GM18519 (cell line): ENCODE measurements at regions not wholly inside any gene's neighbourhood (a gene's known extent, or its start where the extent isn't known, plus 50 kb on each side); places are given as distances from the start of the nearest gene placed in this dataset.

Source experiments
- ATAC-seq: cut with Tn5 transposase; IDR thresholded peaks from one replicate; pipeline ENCODE4 v1.9.1; 2021; ENCODE audit warnings: mild to moderate bottlenecking, moderate library complexity; ENCODE audit not compliant: unreplicated experiment, low FRiP score

DNA sequence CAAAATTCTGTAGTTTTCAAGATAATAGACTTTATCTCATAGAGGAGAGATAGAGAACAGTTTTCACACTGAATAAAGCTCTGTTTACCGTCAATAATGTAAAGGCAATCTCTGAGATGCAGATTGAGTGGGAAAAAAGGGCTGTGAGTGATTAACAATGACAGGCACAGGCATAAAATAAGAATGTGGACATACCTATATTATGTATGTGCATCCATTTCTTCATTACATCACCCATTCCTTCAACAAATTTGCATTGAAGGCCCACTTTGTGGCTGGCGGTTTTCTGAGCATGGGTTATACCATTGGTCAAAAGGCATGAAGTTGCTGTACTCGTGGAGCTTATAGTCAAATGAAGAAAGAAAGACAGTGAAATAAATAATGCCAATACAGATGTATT is 1431.0 kb downstream of the AACS start:
- no peak for ATAC-seq

DNA sequence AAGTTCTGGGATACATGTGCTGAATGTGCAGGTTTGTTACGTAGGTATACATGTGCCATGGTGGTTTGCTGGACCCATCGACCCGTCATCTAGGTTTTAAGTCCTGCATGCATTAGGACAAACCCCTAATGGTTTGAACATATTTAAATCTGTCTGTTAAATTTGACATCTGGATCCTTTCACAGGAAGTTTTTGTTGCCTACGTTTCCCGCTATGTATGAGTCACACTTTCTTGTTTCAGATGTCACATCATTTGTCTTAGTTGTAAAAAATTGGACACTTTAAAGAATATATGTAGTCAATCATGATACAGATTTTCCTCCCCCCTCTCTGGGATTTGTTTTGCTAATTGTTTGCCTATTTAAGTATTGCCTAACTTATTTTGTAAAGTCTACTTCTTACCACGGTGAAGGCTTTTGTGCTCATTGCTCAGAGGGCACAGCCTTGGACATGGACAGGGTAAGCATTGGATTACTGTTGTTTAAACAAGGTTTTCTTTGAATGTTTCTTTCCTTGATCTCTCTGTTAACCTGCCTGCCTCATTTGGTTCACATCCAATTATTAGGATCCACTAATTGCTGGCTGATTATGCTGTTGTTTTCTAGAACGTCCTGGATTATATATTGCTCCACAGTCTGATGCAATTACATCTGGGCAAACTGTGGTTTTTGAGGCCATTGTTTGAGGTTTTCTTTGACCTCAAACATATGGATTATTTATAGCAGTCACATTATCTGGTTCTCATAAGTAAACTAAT is 1441.4 kb downstream of the AACS start:
- no peak for ATAC-seq

DNA sequence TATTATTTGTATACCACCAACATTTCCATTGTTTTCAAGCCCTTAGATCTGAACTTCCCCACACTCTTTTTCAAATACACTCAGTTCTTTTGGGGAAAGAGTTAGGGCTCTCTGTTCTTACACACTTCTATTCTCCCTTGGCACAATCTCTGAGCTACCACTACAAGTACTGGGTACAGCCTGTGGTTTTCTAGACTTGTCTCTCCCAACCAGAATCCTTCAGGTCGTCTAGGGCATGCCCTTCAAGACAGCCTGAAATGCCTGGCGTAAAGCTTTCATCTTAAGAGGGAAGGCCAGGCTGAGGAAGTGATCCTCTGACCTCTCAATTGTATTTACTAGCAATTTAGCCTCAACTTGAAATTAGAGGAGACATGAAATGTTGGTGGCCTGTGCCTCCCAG is 1442.0 kb downstream of the AACS start:
- no peak for ATAC-seq

DNA sequence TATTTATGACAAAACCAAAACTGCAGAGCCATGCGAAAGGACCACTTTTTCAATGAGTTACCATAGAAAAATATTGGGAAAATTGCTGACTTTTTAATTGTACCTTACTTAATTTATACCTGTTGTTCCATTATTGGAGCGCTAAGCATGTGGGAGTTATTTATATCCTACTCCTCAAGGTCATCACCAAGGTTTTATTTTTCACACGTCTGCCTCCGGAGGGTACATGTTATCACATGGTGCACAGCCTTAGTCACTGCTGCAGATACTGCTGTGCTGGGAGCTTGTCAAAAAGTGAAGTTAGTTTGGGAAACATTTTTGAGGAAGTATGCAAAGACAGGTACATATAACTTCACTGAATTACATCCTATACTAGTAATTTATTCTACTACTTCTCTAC is 1444.3 kb downstream of the AACS start:
- no peak for ATAC-seq

DNA sequence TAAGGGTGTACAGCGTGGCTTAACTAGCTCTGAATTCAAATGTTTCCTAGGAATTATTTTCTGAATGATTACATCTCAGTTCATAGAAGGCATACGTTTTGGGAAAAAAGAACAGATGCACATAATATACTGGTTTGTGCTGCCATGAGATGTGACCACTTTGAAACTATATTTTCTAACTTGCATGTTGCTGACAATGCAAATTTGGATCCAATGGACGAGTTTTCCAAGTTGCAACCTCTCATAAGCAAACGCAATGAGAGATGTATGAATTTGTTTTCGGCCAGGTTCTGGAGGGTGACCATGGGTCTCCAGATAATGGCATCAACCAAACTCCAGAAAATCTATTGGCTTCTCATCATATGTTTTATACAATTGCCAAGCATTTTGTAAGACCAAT is 1445.4 kb downstream of the AACS start:
- ATAC-seq, result no peak

DNA sequence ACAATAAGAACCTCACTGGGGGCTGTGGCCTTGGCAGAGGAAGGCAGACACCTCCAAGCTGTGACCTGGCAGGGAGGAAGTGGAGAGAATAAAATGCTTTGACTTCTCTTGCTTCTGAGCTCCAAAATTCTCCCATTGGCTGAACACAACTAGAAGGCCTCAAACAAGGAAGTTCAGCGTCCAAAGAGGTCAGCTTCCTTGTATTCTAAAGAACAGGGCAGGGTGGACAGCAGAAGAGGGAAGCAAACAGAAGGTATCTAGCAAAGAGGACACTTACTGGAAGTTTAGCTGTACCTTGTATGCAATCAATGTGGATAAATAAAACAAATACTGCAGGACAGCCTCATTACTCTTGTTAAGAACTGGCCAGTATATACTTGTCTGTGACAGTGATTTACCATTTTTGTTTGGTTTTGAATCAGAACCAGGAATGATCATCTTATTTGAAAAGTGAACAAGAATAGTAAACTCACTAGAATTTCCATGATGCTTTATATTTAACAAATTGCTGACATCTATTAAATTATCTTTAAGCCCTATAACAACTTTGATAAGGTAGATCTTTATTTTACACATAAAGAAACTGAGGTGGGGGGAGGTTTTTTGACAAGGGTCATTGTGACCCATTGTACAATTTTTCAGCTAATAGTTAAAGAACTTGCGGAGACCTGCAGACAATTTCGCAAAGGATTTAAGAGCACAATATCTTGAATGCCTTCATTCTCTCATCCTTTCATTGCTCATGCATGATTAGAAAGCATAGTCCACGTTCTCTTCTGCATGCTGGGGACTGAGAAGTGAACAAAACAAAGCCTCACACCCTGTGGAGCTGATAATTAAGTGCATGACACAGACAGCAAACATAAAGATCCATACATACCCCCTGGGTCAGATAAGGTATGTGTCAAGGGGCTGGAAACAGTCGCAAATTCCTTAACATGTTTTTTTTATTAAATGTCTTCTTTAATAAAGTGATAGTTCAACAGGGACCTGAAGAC is 1448.0 kb downstream of the AACS start:
- no peak for ATAC-seq

DNA sequence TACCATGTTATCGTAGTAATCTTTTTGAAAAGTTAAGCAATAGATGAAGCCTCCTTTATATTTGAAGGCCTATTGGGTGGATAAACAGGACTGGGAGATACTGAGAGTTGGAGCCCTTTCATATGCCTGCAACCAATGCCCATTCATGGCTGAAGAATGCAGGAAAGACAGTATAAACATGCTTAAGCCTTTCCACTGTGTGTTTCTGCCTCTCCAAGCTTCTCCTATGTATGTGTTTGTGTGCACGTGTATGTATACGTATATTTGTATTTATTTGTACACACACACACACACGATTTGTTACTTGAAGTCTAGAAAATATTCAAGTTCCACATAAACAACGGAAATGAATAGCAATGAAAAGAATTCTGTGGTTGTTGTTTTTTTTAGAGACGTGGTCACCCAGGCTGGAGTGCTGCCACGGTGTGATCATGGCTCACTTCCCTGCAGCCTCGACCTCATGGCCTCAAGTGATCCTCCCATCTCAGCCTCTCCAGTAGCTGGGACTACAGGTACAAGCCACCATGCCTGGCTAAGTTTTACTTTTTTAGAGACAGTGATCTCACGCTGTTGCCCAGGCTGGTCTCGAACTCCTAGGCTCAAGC is 1453.5 kb downstream of the AACS start:
- ATAC-seq, result no peak

DNA sequence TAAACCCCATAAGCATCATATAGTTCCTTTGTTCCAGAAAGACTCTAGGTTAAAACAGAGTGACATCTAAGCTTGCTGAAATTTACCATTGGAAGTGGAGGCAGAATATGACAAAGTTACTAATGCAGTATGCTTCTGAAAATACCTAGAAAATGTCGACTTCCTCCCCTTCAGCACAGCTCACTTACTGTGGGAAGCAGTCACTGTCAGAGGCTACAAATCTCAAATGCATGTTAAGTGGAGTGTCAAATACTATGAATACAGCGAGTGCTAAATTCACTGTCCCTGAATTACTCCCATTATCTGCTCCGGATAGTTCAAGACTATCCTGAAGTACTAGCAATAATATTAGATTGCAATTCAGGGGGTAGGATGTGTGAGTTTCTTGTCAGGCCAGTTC is 1454.6 kb downstream of the AACS start:
- no peak for ATAC-seq

DNA sequence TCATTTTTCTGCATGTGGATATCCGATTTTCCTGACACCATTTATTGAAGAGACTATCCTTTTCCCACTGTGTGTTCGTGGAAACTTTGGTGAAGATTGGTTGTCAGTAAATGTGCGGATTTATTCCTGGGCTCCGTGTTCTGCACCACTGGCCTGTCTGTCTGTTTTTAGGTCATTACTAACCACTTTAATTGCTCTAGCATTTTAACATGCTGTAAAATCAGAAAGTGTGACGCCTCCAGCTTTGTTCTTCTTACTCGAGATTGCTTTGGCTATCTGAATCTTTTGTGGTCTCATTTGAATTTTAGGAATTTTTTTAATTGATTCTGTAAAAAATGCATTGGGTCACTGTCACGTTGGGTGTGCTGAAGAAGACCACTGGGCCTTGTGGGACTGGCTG is 1458.7 kb downstream of the AACS start:
- ATAC-seq, result no peak

DNA sequence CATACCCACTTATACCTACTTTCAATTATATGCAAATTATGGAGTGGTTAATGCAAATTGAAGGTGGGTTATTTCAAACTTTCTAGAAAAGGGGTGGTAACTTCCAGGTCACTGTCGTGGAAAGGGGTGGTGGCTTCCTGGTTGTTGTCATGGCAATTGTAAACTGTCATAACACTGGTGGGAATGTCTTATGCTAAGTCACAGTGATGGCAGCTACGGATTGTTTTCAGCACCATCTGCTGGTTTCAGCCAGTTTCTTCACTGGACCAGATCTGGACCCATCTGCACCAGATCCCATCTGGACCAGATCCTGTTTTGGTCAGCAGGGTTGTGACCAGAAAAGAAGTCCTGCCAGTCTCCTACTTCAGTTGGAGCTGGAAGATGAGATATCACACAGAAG is 1469.3 kb downstream of the AACS start:
- no peak for ATAC-seq

DNA sequence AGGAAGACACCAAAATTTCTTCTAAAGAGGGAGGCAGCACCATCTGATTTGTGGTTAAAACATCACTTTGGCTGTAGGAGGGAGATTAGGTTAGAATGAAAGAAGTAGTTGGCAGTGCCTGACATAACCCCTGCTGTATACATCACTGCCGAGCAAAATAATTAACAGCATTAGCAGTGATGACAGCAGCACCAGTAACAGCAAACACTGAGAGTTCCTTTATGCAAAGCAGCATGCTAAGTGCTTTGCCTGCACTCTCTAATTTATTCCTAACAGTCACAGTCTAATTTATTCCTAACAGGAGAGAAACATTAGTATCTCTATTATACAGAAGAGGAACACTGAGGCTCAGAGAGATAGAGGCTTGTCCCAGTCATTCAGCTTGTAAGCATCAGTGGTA is 1469.7 kb downstream of the AACS start:
- ATAC-seq, result no peak

DNA sequence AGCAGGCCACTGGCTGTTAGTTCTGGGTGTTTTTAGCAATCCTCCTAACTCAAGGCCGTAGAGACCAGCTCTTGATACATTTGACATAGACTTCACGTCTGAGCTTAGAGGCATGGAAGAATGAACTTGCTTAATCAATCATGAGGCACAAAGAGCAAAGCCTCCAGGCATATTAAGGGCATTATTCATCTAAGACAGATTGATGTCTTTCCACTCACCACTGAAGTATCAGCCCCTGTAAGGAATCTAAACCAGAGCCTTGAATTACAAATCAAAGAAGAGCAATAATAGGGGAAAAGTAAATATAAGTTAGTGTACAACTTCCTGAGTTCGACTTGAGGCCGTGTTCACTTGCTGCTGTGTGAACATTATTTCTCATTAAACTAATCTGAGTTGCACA is 1470.7 kb downstream of the AACS start:
- no peak for ATAC-seq

DNA sequence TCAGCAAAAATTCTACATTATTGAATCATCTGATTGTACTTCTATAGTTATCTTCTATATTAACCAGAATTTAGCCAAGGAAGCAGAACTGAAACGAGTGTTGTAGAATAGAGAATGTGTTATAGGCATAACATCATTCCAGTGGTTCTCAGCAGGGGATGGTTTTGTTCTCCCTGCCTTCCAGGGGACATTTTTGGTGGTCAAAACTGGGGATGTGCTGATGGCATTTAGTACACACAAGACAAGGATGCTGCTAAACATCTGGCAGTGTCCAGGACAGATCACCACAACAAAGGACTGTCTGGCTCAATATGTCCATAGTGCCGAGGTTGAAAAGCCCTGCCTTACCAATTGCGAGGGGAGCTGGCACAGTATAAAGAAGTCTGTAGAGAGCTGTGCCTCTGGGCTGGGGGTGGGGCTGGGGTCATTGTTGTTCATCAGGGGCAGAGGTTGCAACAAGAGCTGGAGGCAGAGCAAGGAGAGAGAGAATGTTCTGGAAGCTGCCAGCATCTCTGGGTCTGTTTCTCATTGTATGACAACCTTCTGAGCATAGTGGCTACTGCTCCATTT is 1472.8 kb downstream of the AACS start:
- no peak for ATAC-seq

DNA sequence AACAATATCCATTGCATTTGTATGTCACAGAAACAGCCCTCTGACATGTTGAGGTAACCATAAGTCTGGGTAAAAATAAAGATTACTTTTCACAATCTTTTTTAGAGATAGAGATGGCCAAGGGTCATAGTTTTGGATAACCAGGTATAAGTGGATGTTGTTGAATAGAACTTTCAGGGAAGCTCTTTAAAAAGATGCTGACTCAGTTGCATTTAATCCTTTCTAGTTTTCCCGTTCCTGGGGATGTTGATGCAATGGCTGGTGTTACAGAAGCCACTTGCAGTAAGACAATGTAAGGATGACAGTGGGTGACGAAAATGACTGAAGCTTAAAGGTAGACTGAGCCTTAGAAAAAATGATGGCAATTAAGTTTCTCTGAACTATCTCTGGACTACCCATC is 1473.7 kb downstream of the AACS start:
- ATAC-seq, result no peak

DNA sequence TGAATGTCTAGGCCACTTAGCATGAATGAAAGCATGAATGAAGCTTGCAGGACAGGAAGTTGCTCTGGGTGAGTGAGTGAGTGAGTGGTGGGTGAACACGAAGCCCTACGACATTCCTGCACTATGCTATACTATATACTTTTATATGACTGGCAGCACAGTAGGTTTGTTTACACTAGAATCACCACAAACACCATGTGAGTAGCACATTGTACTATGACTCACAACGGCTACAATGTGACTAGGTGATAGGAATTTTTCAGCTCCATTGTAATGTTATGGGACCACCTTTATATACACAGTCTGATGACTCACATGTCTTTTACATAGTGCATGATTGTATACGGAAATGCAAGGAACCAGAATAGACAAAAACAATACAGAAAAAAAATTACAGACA is 1480.2 kb downstream of the AACS start:
- ATAC-seq, result no peak

DNA sequence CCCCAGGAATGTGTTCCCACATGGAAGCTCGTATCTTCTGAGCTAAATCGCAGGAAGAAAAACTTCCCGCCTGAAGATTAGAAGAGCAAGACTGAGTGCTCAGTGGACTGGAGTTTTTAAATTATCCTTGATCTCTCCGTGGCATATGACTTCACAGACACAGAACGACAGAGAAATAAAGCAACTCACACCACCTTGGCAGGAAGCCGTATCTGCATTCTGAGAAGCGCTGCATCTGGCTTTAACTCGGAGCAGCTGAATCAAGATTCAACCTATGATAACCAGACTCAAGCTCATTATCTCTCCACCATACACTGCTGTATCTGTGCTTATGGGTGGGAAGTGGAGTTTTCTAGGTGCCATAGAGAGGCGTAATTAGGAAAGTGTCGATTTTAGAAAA is 1482.7 kb downstream of the AACS start:
- ATAC-seq, result no peak

DNA sequence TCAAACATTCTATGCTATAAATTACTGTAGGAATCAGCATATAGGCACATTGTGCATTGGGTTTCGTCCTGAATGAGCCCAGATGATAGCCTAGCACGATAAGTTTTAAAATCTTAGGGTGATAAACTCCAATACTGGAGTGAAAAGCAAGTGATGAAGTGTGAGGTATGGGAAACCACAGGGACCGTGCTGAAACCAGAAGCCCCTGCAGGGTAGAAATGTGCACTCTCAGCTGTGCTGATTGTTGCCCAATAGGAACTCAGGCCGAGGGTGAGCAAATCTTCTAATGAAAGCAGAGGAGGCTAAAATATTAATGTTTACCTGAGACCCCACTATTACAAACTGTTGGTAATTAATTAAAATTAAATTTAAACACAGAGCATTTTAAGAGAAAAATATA is 1486.6 kb downstream of the AACS start:
- ATAC-seq, result no peak

DNA sequence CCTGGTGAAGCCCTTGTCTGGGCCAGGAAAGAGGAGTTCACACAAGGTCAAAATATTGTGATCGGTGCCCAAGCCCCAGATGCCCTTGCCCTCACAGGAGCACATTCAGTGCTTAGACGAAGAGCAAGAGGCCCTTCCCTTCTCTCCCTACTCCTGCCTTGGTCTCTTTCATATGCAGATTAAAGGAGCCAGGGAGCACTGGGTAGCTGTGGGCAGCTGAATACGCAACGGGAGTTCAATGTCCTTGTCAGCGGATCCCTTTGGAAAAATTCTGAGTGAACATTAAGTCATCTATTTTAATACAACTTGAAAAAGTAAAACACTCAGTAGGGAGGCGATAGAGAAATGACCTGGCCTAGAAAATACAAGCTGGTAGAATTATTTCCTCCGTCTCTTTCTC is 1489.4 kb downstream of the AACS start:
- ATAC-seq, result no peak

DNA sequence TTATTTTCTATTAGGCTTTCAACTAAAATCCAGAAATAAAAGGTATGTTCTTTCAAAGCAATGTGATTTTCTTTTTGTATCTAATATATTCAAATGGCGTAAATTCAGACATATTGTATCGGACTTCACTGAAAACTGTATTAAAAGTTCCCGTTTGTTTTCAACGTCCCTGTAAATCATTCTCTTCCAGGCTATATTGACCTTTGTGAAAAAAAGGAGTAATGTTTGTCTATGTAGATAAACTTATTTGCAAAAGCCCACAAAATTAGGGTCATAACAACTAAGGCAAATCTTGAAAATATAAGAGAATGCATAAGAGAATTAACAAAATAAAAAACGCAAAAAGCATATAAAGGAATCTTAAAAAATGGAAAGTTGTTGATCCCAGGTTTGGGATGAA is 1492.4 kb downstream of the AACS start:
- ATAC-seq, result no peak

DNA sequence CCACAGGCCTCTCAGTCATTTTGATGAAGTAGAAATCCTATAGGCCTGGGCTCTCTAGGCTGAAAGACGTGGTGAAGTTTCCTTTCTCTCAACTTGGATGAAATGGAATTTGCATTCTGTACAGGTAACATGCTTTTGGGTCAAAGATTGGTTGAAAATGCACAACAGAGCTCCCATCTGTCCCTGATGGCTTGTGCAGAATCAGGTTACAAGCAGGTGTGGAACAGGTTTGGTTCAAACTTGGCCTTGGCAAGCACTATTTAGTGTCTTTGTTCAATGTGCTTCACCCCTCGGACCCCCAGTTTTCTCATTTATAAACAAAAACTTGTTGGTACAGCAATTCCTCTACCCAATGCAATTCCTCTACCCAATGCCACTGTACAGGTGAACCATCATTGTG is 1493.0 kb downstream of the AACS start:
- ATAC-seq, result no peak

DNA sequence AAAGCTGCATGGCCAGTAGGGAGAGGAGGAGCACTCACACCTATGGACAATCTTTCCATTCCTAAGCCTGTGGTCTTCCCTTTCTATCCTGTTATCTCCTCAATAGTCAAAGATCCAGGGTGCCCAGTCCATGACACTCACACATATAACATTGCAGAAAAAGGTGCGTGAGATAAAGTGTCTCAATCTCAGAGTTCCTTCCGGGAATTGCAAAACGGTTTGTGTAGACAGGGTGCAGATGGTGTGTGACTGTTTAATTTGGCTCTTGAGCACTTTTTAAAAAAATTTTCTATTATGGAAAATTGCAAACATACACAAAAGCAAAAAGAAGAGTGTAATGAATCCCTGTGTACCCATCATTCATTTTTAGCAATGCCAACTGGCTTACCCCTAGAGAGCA is 1493.6 kb downstream of the AACS start:
- ATAC-seq, result no peak
